SH-SY5Y (cell line): ENCODE measurements at regions not wholly inside any gene's neighbourhood (a gene's known extent, or its start where the extent isn't known, plus 50 kb on each side); places are given as distances from the start of the nearest gene placed in this dataset.

Source experiments
- GATA2 ChIP-seq: IDR thresholded peaks from 2 replicates; pipeline ENCODE4 v1.6.1; 2011; ENCODE audit warnings: mild to moderate bottlenecking, low read depth, low read length
- GATA3 ChIP-seq: IDR thresholded peaks from 2 replicates; pipeline ENCODE4 v1.6.1; 2011; ENCODE audit warnings: low read depth, mild to moderate bottlenecking, low read length, moderate library complexity

DNA sequence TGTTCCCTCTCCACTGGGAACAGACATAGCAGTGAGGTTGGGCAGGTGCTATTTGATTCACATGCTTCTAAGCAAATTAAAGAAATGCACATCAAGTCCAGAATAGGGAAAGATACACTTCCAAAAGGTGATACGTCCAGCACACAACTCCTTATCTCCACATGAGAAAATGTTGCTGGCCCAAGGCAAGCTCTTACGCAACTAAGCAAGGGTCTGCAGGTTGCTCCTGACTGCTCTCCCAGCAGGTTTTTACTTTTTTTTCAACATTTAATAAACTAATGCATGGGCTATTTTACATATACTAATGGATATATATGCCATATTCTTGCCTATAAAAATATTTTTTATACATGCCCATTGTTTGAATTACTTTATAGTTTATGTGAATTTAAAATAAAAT, 818.5 kb upstream of the ROBO1 start:
- no peak for TF ChIP-seq GATA2
- no peak for TF ChIP-seq GATA3

GRCh38 chr3:80580146-80580545, 812.3 kb upstream of the ROBO1 start:
- TF ChIP-seq GATA3 = no peak
- TF ChIP-seq GATA2 = no peak

GRCh38 chr3:80564391-80564790, 796.6 kb upstream of the ROBO1 start:
- TF ChIP-seq GATA2 (no peak), GATA3 (no peak)

DNA sequence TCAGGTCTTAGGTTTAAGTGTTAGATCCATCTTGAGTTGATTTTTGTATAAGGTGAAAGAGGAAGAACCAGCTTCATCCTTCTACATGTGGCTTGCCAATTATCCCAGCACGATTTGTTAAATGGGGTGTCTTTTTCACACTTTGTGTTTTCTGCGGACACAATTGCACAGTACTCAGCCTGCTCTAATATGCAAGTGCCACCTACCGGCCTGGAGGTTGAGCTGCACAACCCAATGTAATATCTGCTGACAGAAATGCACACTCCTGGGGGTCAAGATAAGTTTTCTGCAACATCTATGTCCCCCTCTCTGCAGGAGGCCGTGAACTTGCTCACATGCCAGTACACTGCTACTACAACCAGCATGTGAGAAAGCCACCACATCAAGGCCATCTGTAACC, 791.9 kb upstream of the ROBO1 start:
- TF ChIP-seq GATA2 = no peak
- TF ChIP-seq GATA3 = no peak

DNA sequence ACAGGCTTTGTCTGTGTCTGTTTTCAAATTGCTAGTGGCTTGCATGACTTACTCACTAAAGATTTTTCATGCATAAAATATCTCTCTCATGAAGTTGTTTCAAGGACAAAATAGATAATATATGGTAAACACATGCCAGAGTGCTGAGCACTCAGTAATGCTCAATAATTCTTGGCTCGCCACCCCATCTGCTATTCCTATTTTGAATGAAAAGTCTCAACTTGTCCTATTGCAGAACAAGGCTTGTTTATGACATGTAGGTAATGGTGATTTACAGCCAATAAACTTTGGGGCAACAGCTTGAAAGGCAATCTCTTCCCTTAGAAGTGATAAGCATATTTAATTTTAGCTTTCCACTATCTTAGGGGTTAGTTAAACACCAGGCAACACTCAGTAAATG, 789.0 kb upstream of the ROBO1 start:
- TF ChIP-seq GATA3 (no peak), GATA2 (no peak)

DNA sequence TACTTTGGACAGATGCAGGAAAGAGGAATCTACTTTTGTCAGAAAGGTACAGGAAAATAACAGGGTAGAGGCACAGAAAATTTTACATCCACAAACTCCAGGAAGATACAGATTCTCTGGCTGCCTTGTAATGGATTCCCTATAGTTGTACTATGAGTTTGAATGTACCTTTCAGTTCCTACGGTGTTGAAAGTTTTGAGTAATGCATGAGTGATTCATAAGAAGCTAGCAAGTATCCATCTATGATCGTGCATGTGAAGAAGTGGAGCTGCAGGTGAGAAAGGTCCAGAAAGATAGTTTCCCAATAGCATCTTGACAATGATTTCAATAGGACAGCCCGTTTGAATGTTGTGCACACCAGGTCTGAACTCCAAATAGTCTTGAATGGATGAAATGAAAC, 786.5 kb upstream of the ROBO1 start:
- TF ChIP-seq GATA3 = no peak
- no peak for TF ChIP-seq GATA2

GRCh38 chr3:80553211-80553610, 785.4 kb upstream of the ROBO1 start:
- no peak for TF ChIP-seq GATA2
- no peak for TF ChIP-seq GATA3

DNA sequence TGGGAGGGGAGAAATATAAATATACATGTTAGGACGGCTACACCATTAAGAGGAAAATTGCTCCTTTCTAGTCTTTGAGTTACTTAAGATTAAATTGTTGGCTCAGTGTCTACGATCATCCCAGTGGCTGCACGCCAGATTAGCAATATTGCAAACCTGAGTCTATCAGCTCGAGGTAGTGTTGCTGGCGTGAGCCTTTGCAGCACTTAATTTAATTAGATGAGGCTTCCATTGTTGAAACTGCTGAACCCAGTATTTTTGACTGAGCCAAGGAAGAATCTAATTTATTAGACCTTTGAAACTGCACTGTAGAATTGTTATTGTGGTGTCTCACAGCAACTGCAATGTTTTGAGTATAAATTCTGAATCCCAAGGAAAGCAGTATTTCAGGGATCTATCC, 782.4 kb upstream of the ROBO1 start:
- TF ChIP-seq GATA2 (no peak), GATA3 (no peak)

- TF ChIP-seq GATA3 (no peak), GATA2 (no peak)
Observed at GRCh38 chr3:80549173-80549572, 781.4 kb upstream of the ROBO1 start.

DNA sequence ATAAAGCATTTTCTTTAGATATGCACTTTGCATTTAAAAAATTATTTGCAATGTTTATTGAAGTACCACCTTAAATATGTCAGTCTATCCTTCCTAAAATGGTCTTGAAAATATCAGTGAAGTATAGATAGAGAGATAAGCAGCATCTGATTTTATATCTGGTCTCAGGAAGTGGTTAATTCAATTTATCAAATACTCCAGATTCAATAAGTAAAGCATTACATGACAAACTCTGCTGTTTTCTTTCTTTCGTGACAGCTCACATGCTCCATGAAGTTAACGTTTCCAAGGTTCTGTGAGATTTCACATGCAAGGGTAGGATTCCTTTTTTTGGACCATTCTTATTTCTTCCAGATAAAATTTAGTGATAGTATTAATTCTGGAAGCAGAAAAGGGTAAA, 775.4 kb upstream of the ROBO1 start:
- TF ChIP-seq GATA3 (peak; percentile 40; the same call in 1 of the 2 replicates), GATA2 (no peak)

GRCh38 chr3:80542456-80542855, 774.7 kb upstream of the ROBO1 start:
- TF ChIP-seq GATA3 (no peak), GATA2 (no peak)

DNA sequence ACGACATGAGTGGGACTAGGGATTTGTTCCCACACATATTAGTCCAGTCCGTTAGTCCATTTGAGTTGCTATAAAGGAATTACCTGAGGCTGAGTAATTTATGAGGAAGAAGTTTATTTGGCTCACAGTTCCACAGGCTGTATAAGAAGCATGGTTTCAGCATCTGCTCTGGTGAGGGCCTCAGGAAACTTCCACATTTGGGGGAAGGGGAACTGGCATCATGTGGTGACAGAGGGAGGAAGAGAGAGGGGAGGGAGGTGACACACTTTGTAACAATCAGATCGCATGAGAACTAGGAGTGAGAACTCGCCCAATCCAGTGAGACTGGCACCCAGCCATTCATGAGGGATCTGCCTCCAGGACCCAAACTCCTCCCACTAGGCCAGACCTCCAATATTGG, 769.9 kb upstream of the ROBO1 start:
- no peak for TF ChIP-seq GATA3
- no peak for TF ChIP-seq GATA2

DNA sequence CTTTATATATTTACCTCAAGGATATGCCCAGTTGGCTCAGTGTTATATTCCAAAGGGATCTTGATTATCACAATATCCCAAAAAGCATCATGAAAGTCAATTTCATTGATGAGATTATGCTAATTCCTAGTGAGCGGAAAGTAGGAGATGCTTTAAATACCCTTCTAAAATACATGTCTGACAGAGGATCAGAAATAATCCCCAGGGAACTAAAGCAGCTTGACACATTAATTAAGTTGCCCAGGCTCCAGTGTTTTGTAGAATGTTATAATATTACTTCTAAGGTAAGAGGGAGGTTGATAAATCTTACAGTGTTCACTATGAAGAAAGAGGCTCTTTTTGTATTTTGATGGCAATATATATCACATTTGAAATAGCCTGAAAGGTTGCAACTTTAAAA, 767.5 kb upstream of the ROBO1 start:
- no peak for TF ChIP-seq GATA2
- no peak for TF ChIP-seq GATA3

DNA sequence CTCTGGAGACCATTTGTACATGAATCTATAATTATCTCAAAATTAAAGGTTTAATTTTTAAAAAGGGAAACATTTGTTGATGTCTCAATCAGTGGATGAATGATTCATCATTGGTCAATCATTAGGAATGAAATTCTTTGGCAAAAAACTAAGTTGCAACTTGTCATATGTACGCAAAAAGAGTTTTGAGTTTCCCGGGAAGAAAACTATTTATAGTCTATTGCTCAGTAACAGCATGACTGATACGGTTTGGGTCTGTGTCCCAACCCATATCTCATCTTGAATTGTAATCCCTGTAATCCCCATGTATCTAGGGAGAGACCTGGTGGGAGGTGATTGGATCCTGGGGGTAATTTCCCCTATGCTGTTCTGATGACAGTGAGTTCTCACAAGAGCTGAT, 765.8 kb upstream of the ROBO1 start:
- TF ChIP-seq GATA3 = no peak
- TF ChIP-seq GATA2 = no peak

- TF ChIP-seq GATA2 (no peak), GATA3 (no peak)
Observed at GRCh38 chr3:80526153-80526552, 758.4 kb upstream of the ROBO1 start.

- no peak for TF ChIP-seq GATA2
- TF ChIP-seq GATA3 = no peak
Observed at GRCh38 chr3:80521081-80521480, 753.3 kb upstream of the ROBO1 start.

DNA sequence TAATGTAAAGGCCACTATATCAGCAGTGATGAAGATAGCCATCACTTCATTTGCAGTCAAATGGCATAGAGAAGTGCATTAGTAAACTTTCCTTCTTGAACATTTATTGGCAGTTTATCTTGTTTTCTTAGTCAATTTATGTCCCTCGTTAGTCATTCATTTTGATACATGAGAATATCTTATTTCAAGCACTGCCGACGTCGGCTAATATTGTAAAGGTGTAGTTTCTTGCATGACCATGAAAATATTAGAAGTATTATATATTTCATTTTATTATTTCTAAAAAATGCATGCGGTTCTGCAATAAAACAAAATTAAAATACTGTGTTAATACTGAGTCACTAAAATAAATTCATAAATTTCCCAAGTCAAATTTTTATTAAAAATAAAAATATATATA, 751.6 kb upstream of the ROBO1 start:
- TF ChIP-seq GATA2 (no peak), GATA3 (no peak)

- TF ChIP-seq GATA2 (no peak), GATA3 (no peak)
Observed at GRCh38 chr3:80496452-80496851, 728.7 kb upstream of the ROBO1 start.

- TF ChIP-seq GATA3 (no peak), GATA2 (no peak)
Observed at GRCh38 chr3:80492162-80492561, 724.4 kb upstream of the ROBO1 start.
